ENCODE measurements at regions not wholly inside any gene's neighbourhood (a gene's known extent, or its start where the extent isn't known, plus 50 kb on each side); places are given as distances from the start of the nearest gene placed in this dataset.
A peak's percentile ranks its signal among the peaks of the same experiment; 100 is the strongest.
"Not testable (repeated sequence)": the region's sequence is repeated elsewhere in the genome, so short reads cannot be mapped to it uniquely, and the experiment has no call there.

- Histone ChIP-seq H3K27ac (ENCODE audit: low read length) (no peak overlapping the region), H3K9ac (ENCODE audit: low read length in 2 of 2) (no peak overlapping the region), H3K9me3 (ENCODE audit: control insufficient read depth in 2 of 2, low read length in 2 of 2) (no peaks in the 10 kb centered on the region), H3K4me3 (ENCODE audit: low read length in 2 of 2) (no peak overlapping the region), H3K27me3 (ENCODE audit: control insufficient read depth in 1 of 2, insufficient read depth in 2 of 2, low read length in 2 of 2) (no peaks in the 10 kb centered on the region), H3K4me1 (ENCODE audit: control insufficient read depth, insufficient read depth, low read length) (no peaks in the 10 kb centered on the region), H3K36me3 (ENCODE audit: control insufficient read depth in 2 of 2, insufficient read depth in 2 of 2, low read length in 2 of 2) (no peaks in the 10 kb centered on the region)
Observed at GRCh38 chr14:53227154-53227718, 74.1 kb upstream of the DDHD1 start.

- H3K9me3 ChIP-seq (ENCODE audit: control insufficient read depth in 2 of 2, low read length in 2 of 2) = no peaks in the 10 kb centered on the region
- no peak overlapping the region for H3K27ac ChIP-seq (ENCODE audit: low read length)
- no peak overlapping the region for H3K9ac ChIP-seq (ENCODE audit: low read length in 2 of 2)
- H3K4me3 ChIP-seq (ENCODE audit: low read length in 2 of 2) = no peak overlapping the region
- H3K36me3 ChIP-seq (ENCODE audit: control insufficient read depth in 2 of 2, insufficient read depth in 2 of 2, low read length in 2 of 2) = no peaks in the 10 kb centered on the region
- no peaks in the 10 kb centered on the region for H3K27me3 ChIP-seq (ENCODE audit: control insufficient read depth in 1 of 2, insufficient read depth in 2 of 2, low read length in 2 of 2)
- H3K4me1 ChIP-seq (ENCODE audit: control insufficient read depth, insufficient read depth, low read length) = no peaks in the 10 kb centered on the region
Observed at GRCh38 chr14:53226553-53226952, 73.4 kb upstream of the DDHD1 start.

- Histone ChIP-seq H3K4me3 (ENCODE audit: low read length in 2 of 2) (no peak overlapping the region), H3K27me3 (ENCODE audit: control insufficient read depth in 1 of 2, insufficient read depth in 2 of 2, low read length in 2 of 2) (no peaks in the 10 kb centered on the region), H3K27ac (ENCODE audit: low read length) (no peak overlapping the region), H3K4me1 (ENCODE audit: control insufficient read depth, insufficient read depth, low read length) (peaks cover 6% of the 10 kb centered on the region), H3K9ac (ENCODE audit: low read length in 2 of 2) (no peak overlapping the region), H3K36me3 (ENCODE audit: control insufficient read depth in 2 of 2, insufficient read depth in 2 of 2, low read length in 2 of 2) (no peaks in the 10 kb centered on the region), H3K9me3 (ENCODE audit: control insufficient read depth in 2 of 2, low read length in 2 of 2) (no peaks in the 10 kb centered on the region)
Observed at GRCh38 chr14:53220914-53221313, 67.8 kb upstream of the DDHD1 start.

GRCh38 chr14:53218161-53218560 lies 65.0 kb upstream of the DDHD1 start:
- Histone ChIP-seq H3K4me1 (ENCODE audit: control insufficient read depth, insufficient read depth, low read length) (peaks cover 6% of the 10 kb centered on the region), H3K27me3 (ENCODE audit: control insufficient read depth in 1 of 2, insufficient read depth in 2 of 2, low read length in 2 of 2) (no peaks in the 10 kb centered on the region), H3K27ac (ENCODE audit: low read length) (no peak overlapping the region), H3K9me3 (ENCODE audit: control insufficient read depth in 2 of 2, low read length in 2 of 2) (no peaks in the 10 kb centered on the region), H3K4me3 (ENCODE audit: low read length in 2 of 2) (peak overlapping the region; percentile 66 to 74), H3K9ac (ENCODE audit: low read length in 2 of 2) (peak overlapping the region; percentile 53 to 62), H3K36me3 (ENCODE audit: control insufficient read depth in 2 of 2, insufficient read depth in 2 of 2, low read length in 2 of 2) (no peaks in the 10 kb centered on the region)

- H3K4me3 ChIP-seq (ENCODE audit: low read length in 2 of 2) = peak overlapping the region; percentile 66 to 74
- H3K27ac ChIP-seq (ENCODE audit: low read length) = no peak overlapping the region
- H3K36me3 ChIP-seq (ENCODE audit: control insufficient read depth in 2 of 2, insufficient read depth in 2 of 2, low read length in 2 of 2) = no peaks in the 10 kb centered on the region
- no peaks in the 10 kb centered on the region for H3K9me3 ChIP-seq (ENCODE audit: control insufficient read depth in 2 of 2, low read length in 2 of 2)
- H3K4me1 ChIP-seq (ENCODE audit: control insufficient read depth, insufficient read depth, low read length) = peaks cover 6% of the 10 kb centered on the region
- H3K9ac ChIP-seq (ENCODE audit: low read length in 2 of 2) = peak overlapping the region; percentile 53 to 62
- no peaks in the 10 kb centered on the region for H3K27me3 ChIP-seq (ENCODE audit: control insufficient read depth in 1 of 2, insufficient read depth in 2 of 2, low read length in 2 of 2)
Observed at GRCh38 chr14:53217316-53217994, 64.3 kb upstream of the DDHD1 start.

GRCh38 chr14:53216955-53217315 lies 63.8 kb upstream of the DDHD1 start:
- H3K9me3 ChIP-seq (ENCODE audit: control insufficient read depth in 2 of 2, low read length in 2 of 2); H3K27ac ChIP-seq (ENCODE audit: low read length); H3K36me3 ChIP-seq (ENCODE audit: control insufficient read depth in 2 of 2, insufficient read depth in 2 of 2, low read length in 2 of 2); H3K9ac ChIP-seq (ENCODE audit: low read length in 2 of 2); H3K27me3 ChIP-seq (ENCODE audit: control insufficient read depth in 1 of 2, insufficient read depth in 2 of 2, low read length in 2 of 2); H3K4me1 ChIP-seq (ENCODE audit: control insufficient read depth, insufficient read depth, low read length): not testable (repeated sequence)
- peak overlapping the region; percentile 66 to 74 for H3K4me3 ChIP-seq (ENCODE audit: low read length in 2 of 2)

GRCh38 chr14:53216478-53216877 lies 63.4 kb upstream of the DDHD1 start:
- not testable (repeated sequence) for H3K27me3 ChIP-seq (ENCODE audit: control insufficient read depth in 1 of 2, insufficient read depth in 2 of 2, low read length in 2 of 2); H3K36me3 ChIP-seq (ENCODE audit: control insufficient read depth in 2 of 2, insufficient read depth in 2 of 2, low read length in 2 of 2); H3K4me3 ChIP-seq (ENCODE audit: low read length in 2 of 2); H3K9ac ChIP-seq (ENCODE audit: low read length in 2 of 2); H3K4me1 ChIP-seq (ENCODE audit: control insufficient read depth, insufficient read depth, low read length); H3K9me3 ChIP-seq (ENCODE audit: control insufficient read depth in 2 of 2, low read length in 2 of 2); H3K27ac ChIP-seq (ENCODE audit: low read length)

GRCh38 chr14:53215101-53215500 lies 62.0 kb upstream of the DDHD1 start:
- H3K9me3 ChIP-seq (ENCODE audit: control insufficient read depth in 2 of 2, low read length in 2 of 2) = no peaks in the 10 kb centered on the region
- no peak overlapping the region for H3K4me3 ChIP-seq (ENCODE audit: low read length in 2 of 2)
- H3K9ac ChIP-seq (ENCODE audit: low read length in 2 of 2) = no peak overlapping the region
- H3K27ac ChIP-seq (ENCODE audit: low read length) = no peak overlapping the region
- H3K27me3 ChIP-seq (ENCODE audit: control insufficient read depth in 1 of 2, insufficient read depth in 2 of 2, low read length in 2 of 2) = no peaks in the 10 kb centered on the region
- H3K4me1 ChIP-seq (ENCODE audit: control insufficient read depth, insufficient read depth, low read length) = peaks cover 6% of the 10 kb centered on the region
- no peaks in the 10 kb centered on the region for H3K36me3 ChIP-seq (ENCODE audit: control insufficient read depth in 2 of 2, insufficient read depth in 2 of 2, low read length in 2 of 2)

GRCh38 chr14:53214384-53214783 lies 61.3 kb upstream of the DDHD1 start:
- Histone ChIP-seq H3K9ac (ENCODE audit: low read length in 2 of 2) (no peak overlapping the region), H3K36me3 (ENCODE audit: control insufficient read depth in 2 of 2, insufficient read depth in 2 of 2, low read length in 2 of 2) (no peaks in the 10 kb centered on the region), H3K9me3 (ENCODE audit: control insufficient read depth in 2 of 2, low read length in 2 of 2) (no peaks in the 10 kb centered on the region), H3K4me1 (ENCODE audit: control insufficient read depth, insufficient read depth, low read length) (peaks cover 6% of the 10 kb centered on the region), H3K4me3 (ENCODE audit: low read length in 2 of 2) (no peak overlapping the region), H3K27ac (ENCODE audit: low read length) (no peak overlapping the region), H3K27me3 (ENCODE audit: control insufficient read depth in 1 of 2, insufficient read depth in 2 of 2, low read length in 2 of 2) (no peaks in the 10 kb centered on the region)

GRCh38 chr14:53213761-53214160 lies 60.6 kb upstream of the DDHD1 start:
- Histone ChIP-seq H3K27ac (ENCODE audit: low read length) (no peak overlapping the region), H3K36me3 (ENCODE audit: control insufficient read depth in 2 of 2, insufficient read depth in 2 of 2, low read length in 2 of 2) (no peaks in the 10 kb centered on the region), H3K9ac (ENCODE audit: low read length in 2 of 2) (no peak overlapping the region), H3K27me3 (ENCODE audit: control insufficient read depth in 1 of 2, insufficient read depth in 2 of 2, low read length in 2 of 2) (no peaks in the 10 kb centered on the region), H3K9me3 (ENCODE audit: control insufficient read depth in 2 of 2, low read length in 2 of 2) (no peaks in the 10 kb centered on the region), H3K4me1 (ENCODE audit: control insufficient read depth, insufficient read depth, low read length) (peaks cover 6% of the 10 kb centered on the region), H3K4me3 (ENCODE audit: low read length in 2 of 2) (no peak overlapping the region)

- no peaks in the 10 kb centered on the region for H3K36me3 ChIP-seq (ENCODE audit: control insufficient read depth in 2 of 2, insufficient read depth in 2 of 2, low read length in 2 of 2)
- H3K9me3 ChIP-seq (ENCODE audit: control insufficient read depth in 2 of 2, low read length in 2 of 2) = no peaks in the 10 kb centered on the region
- no peak overlapping the region for H3K4me3 ChIP-seq (ENCODE audit: low read length in 2 of 2)
- H3K4me1 ChIP-seq (ENCODE audit: control insufficient read depth, insufficient read depth, low read length) = no peaks in the 10 kb centered on the region
- H3K9ac ChIP-seq (ENCODE audit: low read length in 2 of 2) = no peak overlapping the region
- no peaks in the 10 kb centered on the region for H3K27me3 ChIP-seq (ENCODE audit: control insufficient read depth in 1 of 2, insufficient read depth in 2 of 2, low read length in 2 of 2)
- H3K27ac ChIP-seq (ENCODE audit: low read length) = no peak overlapping the region
Observed at GRCh38 chr14:53209370-53209769, 56.2 kb upstream of the DDHD1 start.
